GM23338 (cell line): ENCODE measurements at regions not wholly inside any gene's neighbourhood (a gene's known extent, or its start where the extent isn't known, plus 50 kb on each side); places are given as distances from the start of the nearest gene placed in this dataset.

ENCODE experiments used
- ATAC-seq: fragments of 200-7000 bp; cut with Tn5 transposase; 3 replicates; pipeline ENCODE4 v1.9.1; 2020
- DNase-seq: peaks from one replicate; pipeline ENCODE4 v3.0.0-alpha.2; 2015; ENCODE audit warnings: low spot score
- H2AFZ ChIP-seq: fragments of 200-600 bp; sonication (generic); 2 replicates; pipeline ENCODE4 v1.8.0; 2016; ENCODE audit warnings: antibody characterized with exemption, mild to moderate bottlenecking, moderate library complexity
- H3F3A ChIP-seq: fragments of 200-600 bp; sonication (generic); replicated peaks from 2 replicates; pipeline ENCODE4 v1.8.0; 2017; ENCODE audit warnings: antibody characterized with exemption, mixed run types, low read depth
- H3K27ac ChIP-seq: fragments of 200-600 bp; sonication (generic); 2 replicates; pipeline ENCODE4 v1.6.1; 2016; ENCODE audit warnings: low read depth
- H3K27me3 ChIP-seq: fragments of 200-600 bp; sonication (generic); 2 replicates; pipeline ENCODE4 v1.8.0; 2016; ENCODE audit warnings: mild to moderate bottlenecking, mixed run types, moderate library complexity; ENCODE audit not compliant: insufficient read depth
- H3K36me3 ChIP-seq: fragments of 200-600 bp; sonication (generic); 2 replicates; pipeline ENCODE4 v1.8.0; 2016; ENCODE audit warnings: mild to moderate bottlenecking; ENCODE audit not compliant: insufficient read depth
- H3K4me1 ChIP-seq: fragments of 200-600 bp; sonication (generic); 2 replicates; pipeline ENCODE4 v1.8.0; 2016; ENCODE audit warnings: mild to moderate bottlenecking, moderate library complexity; ENCODE audit not compliant: insufficient read depth
- H3K4me2 ChIP-seq: fragments of 200-600 bp; sonication (generic); 2 replicates; pipeline ENCODE4 v1.7.1; 2017; ENCODE audit warnings: mixed run types
- H3K4me3 ChIP-seq: fragments of 200-600 bp; sonication (generic); 2 replicates; pipeline ENCODE4 v1.6.1; 2016; ENCODE audit warnings: mixed run types
- H3K79me2 ChIP-seq: fragments of 200-600 bp; sonication (generic); replicated peaks from 2 replicates; pipeline ENCODE4 v1.8.0; 2017; ENCODE audit warnings: mild to moderate bottlenecking; ENCODE audit not compliant: insufficient read depth
- H3K9me2 ChIP-seq: fragments of 200-600 bp; sonication (generic); 2 replicates; pipeline ENCODE4 v1.8.0; 2017; ENCODE audit not compliant: insufficient read depth
- H4K20me1 ChIP-seq: fragments of 200-600 bp; sonication (generic); replicated peaks from 2 replicates; pipeline ENCODE4 v1.8.0; 2017; ENCODE audit warnings: mild to moderate bottlenecking; ENCODE audit not compliant: insufficient read depth
- H3K27ac Mint-ChIP-seq: 2 replicates; pipeline ENCODE4 v1.8.0; 2020; ENCODE audit warnings: inconsistent platforms, mild to moderate bottlenecking, moderate library complexity, mixed read lengths
- H3K27me3 Mint-ChIP-seq: 3 replicates; pipeline ENCODE4 v1.8.0; 2022; ENCODE audit warnings: low read depth, mild to moderate bottlenecking, moderate library complexity, mixed read lengths, inconsistent platforms; ENCODE audit not compliant: insufficient read depth, poor library complexity
- H3K36me3 Mint-ChIP-seq: 3 replicates; pipeline ENCODE4 v1.8.0; 2021; ENCODE audit warnings: low read depth, mild to moderate bottlenecking, inconsistent platforms, moderate library complexity, mixed read lengths
- H3K4me1 Mint-ChIP-seq: 3 replicates; pipeline ENCODE4 v1.8.0; 2020; ENCODE audit warnings: mild to moderate bottlenecking, inconsistent platforms, mixed read lengths
- H3K4me3 Mint-ChIP-seq: 3 replicates; pipeline ENCODE4 v1.8.0; 2021; ENCODE audit warnings: moderate library complexity, mild to moderate bottlenecking, inconsistent platforms, mixed read lengths
- H3K9me3 Mint-ChIP-seq: 3 replicates; pipeline ENCODE4 v1.8.0; 2020; ENCODE audit warnings: moderate library complexity, mild to moderate bottlenecking, inconsistent platforms, mixed read lengths
- CREB1 ChIP-seq: fragments of 250-450 bp; sonication (Bioruptor Pico); IDR thresholded peaks from 2 replicates; pipeline ENCODE4 v1.5.0; 2020; ENCODE audit warnings: low read depth, mild to moderate bottlenecking, moderate library complexity
- EZH2phosphoT487 ChIP-seq: fragments of 200-600 bp; sonication (generic); IDR thresholded peaks from one replicate; pipeline ENCODE4 v1.8.1; 2018; ENCODE audit warnings: antibody characterized with exemption; ENCODE audit not compliant: unreplicated experiment
- JUNB ChIP-seq: IDR thresholded peaks from one replicate; pipeline ENCODE4 v1.6.1; 2016; ENCODE audit warnings: antibody characterized with exemption; ENCODE audit not compliant: unreplicated experiment
- NANOG ChIP-seq: IDR thresholded peaks from 2 replicates; pipeline ENCODE4 v1.6.1; 2016; ENCODE audit warnings: antibody characterized with exemption, borderline replicate concordance
- REST ChIP-seq: IDR thresholded peaks from one replicate; pipeline ENCODE4 v1.6.1; 2018; ENCODE audit warnings: antibody characterized with exemption; ENCODE audit not compliant: unreplicated experiment
- ZNF331 ChIP-seq: fragments of 250-450 bp; sonication (Bioruptor Pico); IDR thresholded peaks from 2 replicates; pipeline ENCODE4 v1.5.0; 2020; ENCODE audit warnings: low read depth, mild to moderate bottlenecking, moderate library complexity
- ZNF462 ChIP-seq: fragments of 250-450 bp; sonication (Bioruptor Pico); IDR thresholded peaks from 2 replicates; pipeline ENCODE4 v1.5.0; 2020; ENCODE audit warnings: mild to moderate bottlenecking, moderate library complexity

DNA sequence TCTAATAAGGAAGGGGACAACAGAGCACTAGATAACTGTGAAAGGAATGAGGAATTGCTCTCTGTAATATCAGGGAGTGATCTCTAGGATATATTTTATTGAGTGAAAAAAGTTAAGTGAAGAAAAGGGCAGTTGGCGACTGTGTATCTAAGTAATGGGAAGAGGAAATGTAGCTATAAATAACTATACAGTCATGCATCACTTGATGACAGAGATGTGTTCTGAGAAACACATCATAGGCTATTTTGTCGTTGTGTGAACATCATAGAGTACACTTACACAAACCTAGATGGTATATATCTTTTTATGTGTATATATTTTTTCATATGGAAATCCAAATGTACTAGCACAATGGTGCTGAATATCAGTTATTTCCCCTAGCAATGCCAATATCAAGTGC, 329.3 kb downstream of the TXNL1 start:
- Histone ChIP-seq H4K20me1 (no peaks in the 10 kb centered on the region), H3K4me3 (no peak overlapping the region), H3F3A (no peaks in the 10 kb centered on the region), H3K4me1 (peaks cover 20% of the 10 kb centered on the region), H3K4me2 (no peak overlapping the region), H3K27ac (no peak overlapping the region), H2AFZ (0 out of 2 replicates have a peak overlapping the region, but pooled peaks have one; percentile 70), H3K9me2 (no peaks in the 10 kb centered on the region), H3K36me3 (no peaks in the 10 kb centered on the region), H3K79me2 (no peaks in the 10 kb centered on the region), H3K27me3 (no peaks in the 10 kb centered on the region)
- H3K4me1 Mint-ChIP-seq = peaks cover 24% of the 10 kb centered on the region
- ATAC-seq = no peak
- no peaks in the 10 kb centered on the region for H3K36me3 Mint-ChIP-seq
- no peak for DNase-seq
- no peak overlapping the region for H3K27ac Mint-ChIP-seq
- H3K9me3 Mint-ChIP-seq = no peaks in the 10 kb centered on the region
- peaks cover 3% of the 10 kb centered on the region for H3K27me3 Mint-ChIP-seq
- H3K4me3 Mint-ChIP-seq = no peak overlapping the region
- TF ChIP-seq REST = no peak
- no peak for TF ChIP-seq ZNF331 (CRISPR knock-in tag)
- TF ChIP-seq EZH2phosphoT487 = no peak
- TF ChIP-seq CREB1 (CRISPR knock-in tag) = no peak
- no peak for TF ChIP-seq NANOG
- TF ChIP-seq JUNB = no peak
- no peak for TF ChIP-seq ZNF462 (CRISPR knock-in tag)
